HPDE6-E6E7 (cell line): ENCODE measurements at regions not wholly inside any gene's neighbourhood (a gene's known extent, or its start where the extent isn't known, plus 50 kb on each side); places are given as distances from the start of the nearest gene placed in this dataset.
A peak's percentile ranks its signal among the peaks of the same experiment; 100 is the strongest.

ENCODE experiments used
- DNase-seq: peaks from one replicate; pipeline ENCODE4 v3.0.0; 2011; ENCODE audit warnings: missing footprints; ENCODE audit errors: extremely low spot score

DNA sequence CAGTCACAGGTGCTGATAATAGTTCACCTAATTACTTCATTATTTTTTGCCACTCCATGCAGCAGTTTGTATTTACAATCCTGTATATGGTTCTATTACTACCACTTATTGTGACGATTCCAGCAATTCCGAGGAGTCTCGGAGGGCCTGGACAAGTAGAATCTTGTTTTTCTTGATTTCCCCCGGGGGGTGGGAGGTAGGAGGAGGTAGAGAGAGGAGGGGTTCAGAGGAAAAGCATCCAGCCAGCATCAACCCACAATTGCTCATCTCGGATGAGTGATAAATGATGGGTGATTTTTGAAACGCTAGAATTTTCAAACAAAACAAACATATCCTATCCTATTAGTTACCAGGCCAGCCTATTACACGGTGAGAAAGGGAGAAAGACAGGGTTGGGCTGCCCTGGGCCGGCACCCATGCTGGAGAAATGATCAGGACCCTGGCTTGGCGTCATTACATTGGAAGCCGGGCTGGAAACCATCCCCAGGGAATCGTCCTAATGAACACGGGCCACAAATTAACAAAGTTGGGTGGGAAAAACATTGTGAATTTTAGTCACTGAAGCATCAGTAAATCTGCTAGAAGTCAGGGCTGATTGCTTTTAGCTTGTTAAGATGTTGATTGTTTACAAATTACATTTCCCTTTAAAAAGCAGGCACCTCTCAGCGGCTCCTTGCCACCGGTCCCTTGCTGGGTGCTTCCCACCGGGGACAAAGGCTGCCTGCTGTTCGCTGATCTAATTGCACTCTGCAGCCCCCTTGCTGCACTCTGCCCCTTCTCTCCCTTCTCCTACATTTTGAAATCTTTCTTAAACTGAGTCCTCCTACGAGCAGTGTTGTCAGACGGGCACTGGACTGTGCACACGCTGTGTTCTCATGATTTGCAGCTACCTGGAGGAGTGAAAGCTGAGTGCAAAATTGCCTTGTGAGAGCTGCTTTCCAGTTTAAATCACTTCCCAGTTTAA, 95.5 kb downstream of the FAM204A start:
- DNase-seq: no peak

DNA sequence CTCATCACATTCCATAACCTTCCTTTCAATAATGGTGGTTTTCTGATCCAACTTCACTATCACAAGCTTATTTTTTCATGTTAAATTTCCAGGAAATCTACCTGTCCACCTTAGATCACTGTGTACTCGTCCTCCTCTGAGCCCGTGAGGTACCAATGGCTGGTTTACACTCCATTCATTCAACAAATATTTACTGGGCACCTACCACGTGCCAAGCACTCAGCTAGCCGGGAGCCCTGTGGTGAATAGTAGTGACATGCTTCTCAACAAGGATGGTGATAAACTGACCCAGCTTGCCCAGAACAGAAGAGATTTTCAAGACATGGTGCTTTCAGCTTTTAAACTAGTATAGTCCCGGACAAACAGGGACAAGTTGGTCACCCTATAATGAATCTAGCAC, 98.2 kb downstream of the FAM204A start:
- no peak for DNase-seq

DNA sequence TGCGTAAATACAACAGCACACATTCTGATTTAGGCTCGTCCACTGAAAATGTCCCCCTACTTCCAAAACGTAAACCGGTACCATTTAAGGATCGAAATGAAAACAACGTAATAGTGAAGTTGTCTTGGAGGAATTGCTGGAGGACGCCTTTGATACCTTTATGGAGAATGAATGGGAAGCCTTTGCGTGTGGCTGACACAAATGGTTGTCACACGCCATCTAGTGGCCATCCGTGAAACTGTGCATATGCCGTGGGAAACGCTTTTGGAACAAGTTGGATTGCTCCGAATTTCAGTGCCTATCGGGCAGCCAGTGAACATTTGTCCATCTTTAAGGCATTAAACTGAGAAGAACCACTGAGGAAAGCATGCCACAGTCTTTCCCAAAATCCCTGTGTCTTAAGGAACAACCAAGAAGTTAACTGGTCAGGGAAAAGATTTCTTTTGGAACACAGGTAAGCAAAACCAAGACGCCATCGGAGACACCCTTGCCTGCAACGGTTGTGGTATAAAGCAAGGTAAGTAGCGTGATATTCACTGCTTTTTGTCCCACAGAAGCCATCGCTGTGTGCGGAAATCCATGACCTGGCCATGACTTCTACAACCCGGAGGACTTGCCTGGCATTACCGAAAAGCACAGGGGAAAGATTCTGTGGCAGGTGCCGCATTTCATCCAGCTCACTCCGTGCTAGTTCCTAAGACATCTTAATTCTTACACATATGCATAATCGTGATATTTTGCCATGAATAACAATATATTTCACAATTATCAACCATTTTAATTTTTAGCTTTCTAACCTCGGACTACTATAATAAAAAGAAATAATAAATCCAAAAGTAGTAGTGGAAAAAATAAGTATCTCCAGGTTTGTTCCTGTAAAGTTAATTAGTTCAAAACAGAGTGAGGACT, 100.6 kb downstream of the FAM204A start:
- DNase-seq: peak; percentile 26

DNA sequence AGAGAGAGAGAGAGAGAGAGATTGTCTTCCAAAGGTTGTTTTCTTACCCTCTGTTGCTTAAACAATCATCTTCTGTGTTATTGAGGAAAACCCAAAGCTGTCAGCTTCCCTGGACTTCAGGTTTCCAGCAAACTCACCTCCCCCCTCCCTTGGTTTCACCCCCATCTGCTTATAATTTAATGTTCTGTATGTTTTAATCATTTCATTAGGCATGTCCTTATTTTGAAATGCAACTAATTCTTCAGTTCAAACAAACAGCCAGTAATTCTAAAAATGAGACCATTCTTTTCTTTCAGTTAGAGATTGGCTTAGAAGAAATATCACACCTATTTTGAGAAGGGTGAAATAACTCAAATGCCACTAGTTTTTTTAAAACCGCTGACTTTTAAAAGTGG, 102.9 kb downstream of the FAM204A start:
- DNase-seq: no peak

DNA sequence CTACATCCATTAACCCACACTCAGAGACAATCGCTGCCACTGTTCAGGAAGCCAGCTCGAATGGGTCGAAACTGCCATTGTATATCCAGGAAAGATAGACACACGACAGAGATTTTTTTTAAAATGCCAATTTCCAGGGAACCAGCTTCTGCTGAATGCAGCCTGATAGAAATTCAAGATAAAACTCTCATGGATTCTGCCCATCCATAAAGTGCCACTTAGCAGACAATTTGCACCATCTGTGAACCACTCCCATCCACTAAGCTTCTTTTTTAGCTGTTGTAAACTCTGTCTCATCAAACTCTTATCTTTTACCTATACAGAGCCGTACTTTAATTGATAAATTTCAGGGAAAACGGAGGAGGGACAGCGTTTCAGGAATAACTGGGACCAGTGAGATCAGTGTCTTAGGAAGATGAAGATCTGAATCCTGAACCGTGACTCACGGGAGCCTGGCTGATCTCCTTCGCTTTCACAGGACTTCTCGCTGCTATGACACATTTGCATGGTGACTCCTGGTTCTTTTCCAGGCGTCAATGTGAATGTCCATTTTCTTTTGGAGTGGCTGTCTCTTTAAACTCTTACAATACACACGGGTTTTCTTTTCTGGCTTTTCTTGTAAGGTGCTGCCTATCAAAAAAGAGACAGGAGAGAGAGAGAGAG, 103.4 kb downstream of the FAM204A start:
- no peak for DNase-seq

DNA sequence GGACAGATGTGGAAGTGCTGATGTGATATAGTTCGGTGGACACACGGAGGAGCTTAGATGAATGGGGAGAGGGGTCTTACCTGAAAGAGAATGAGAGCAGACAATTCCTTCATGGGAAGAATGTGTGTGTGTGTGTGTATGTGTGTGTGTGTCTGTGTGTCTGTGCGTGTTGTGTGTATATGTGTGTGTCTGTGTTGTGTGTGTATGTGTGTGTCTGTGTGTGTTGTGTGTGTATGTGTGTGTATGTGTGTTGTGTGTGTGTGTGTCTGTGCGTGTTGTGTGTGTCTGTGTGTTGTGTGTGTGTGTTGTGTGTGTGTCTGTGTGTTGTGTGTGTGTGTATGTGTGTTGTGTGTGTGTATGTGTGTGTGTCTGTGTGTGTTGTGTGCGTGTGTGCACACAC, 104.2 kb downstream of the FAM204A start:
- no peak for DNase-seq

DNA sequence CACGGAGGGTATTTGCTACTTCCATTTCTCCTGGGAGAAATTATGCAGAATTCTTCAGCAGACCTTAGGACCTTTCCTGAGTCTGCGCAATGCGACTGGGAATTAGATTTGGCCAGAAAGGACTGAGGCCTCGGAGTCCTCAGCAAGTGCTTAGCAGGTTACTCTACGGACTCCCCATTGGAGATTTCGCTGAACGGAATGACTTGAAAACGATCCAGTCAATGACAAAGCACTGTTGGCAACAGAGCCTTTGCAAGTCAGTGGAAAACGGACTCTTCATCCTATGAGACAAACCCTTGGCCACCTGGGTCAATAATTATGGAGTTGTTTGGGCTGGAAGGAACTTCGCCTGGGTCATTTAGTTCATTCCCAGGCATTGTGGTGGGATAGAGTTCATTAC, 107.4 kb downstream of the FAM204A start:
- no peak for DNase-seq

DNA sequence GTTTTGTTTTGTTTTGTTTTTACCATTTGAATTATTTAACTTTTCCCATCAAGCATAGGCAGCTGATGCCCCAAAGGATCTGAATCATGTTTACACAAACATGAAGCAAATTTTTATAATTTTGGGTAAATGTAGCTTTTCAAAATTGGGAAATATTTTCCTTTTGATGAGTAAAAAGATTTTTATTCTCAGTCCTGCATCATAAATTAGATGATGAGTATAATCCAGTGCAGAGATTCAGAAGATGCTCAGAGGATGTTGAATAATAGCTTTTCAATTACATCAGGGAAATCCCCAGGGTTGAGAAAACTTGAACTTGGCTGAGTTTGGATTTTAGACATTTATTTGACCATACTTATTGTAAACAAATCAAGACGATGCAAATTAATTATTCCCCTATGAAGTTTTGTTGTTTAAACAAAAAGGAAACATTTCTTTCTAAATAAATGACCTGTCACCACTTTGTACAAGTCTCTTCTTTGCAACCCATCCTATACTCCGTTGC, 121.7 kb downstream of the FAM204A start:
- no peak for DNase-seq

DNA sequence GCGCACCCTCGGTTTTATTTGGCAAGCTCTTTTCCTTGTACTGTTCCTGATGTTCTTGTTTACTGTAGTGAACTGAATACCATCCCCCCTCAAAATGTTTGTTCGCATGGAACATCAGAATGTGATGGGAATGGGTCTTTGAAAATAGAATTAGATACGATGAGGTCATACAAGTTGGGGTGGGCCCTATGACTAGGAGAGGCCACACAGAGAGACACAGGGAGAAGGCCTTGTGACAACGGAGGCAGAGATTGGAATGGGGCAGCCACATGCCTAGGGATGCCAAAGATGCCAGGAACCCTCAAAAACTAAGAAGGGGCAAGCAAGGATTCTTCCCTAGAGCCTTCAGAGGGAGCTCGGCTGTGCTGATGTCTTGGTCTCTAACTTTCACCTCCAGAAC, 123.6 kb downstream of the FAM204A start:
- no peak for DNase-seq

DNA sequence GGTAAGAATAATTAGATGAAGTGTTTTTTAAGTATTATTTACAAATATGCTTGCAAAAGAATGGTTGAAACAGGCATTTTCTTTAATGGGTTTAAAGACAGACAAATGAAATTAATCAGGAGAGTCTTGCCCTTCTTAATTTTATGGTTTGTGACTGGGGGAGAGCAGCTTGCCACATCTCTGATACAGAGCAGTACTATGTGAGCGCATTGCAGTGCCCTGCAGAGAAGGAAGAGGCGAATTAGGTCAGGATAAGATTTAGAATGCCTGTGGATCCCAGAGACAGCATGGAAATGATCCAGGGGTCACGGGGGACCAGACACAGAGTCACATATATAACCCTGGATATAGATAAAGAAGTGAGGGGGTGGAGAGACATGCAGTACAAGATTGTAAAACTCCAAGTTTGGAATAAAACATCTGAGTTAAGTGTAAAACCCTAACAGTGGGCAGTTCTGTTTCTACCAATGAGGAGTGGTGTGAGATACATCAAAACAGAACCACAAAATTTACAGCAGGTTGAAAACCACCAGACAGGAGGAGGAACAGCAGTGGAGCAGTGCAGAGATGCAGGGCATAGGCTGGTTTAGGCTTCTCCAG, 125.5 kb downstream of the FAM204A start:
- no peak for DNase-seq

DNA sequence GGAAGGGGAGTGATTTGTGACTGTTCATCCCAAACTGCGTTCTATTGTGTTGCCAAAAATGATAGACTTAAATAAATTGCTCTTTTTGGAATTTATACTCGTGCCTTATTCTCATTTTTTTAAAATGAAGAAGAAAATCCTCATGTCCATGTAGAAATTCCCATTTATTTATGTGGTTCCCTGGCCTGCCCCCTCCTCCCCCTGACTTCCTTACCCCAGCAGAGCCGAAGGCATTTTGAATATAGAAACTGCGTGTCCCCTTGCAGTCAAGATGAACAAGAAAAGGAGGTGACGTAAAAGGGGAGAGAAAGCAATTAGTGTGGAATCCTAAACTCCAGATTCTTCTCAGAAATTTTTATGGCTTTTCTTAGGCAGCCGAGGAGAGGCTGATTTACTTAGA, 126.1 kb downstream of the FAM204A start:
- no peak for DNase-seq

DNA sequence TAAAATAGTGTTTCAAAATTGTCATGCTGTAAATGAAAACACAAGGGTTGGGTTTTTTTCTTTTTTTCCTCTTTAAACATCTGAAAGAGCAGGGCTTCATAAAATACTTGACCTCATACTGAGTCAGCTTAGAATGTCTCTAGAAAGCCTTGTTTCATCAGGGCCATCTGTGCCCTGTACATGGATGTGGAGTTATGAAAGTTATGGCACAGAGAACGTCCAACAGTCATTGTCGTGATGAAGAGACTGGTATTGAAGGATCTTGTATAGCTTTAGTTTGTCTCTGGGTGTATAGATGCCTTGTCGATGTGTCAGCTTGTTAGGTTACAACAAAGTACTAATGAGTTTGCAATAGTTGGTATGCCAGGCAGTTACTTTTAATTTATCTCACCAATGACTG, 127.3 kb downstream of the FAM204A start:
- no peak for DNase-seq

DNA sequence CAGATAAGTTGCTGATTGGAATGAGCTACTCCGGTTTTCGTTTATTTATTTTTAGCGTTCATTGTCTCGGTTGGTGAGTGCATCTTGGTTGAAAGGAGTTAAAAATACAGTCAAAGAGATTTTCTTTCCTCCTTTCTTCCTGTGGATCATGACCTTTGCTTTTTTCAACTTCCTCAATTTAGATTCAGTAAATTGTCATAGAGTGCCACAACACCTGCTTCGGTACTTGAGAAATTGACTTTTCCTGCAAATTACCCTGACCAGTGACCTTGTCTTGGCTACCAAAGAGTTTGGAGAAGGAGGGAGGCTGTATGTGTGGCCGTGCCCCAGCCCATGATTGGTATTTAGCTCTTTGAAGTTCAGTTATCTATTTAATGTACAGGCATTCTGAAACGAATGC, 128.7 kb downstream of the FAM204A start:
- no peak for DNase-seq

DNA sequence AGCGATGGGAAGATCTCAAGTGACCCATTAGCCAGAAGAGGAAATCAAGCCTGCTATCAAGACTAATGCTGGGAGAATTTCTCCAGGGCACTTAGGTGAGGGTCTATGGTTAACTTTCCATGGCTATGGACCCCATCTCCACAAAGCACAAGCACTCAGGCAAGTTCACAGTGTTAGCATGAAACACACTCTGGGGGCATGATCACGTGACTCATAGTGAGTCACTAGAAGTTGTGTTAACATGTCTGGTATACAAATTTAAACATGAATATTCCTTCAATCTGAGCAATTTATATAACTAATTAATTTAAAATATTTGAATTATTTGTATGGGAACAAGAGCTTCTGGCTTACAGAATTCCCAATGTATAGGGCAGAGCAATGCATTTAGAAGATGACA, 131.8 kb downstream of the FAM204A start:
- DNase-seq: no peak

DNA sequence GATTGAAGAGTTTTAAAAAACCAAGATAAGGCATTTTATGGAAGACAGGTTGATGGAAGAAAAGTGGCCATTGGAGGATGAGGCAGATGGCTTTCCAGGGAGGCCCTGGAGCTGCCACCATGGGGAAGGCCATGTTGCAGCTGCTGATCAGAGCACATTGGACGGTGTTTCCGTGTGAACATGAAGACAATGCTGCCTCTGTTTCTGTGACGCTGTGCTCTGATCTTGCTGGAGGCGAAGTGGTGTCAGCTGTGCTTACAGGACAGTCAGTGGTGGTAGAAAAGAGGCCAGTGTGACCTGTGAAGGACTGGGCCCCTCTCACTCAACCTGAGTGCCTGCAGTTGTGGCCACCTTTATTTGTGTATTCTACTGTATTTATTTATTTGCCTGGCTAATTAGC, 132.9 kb downstream of the FAM204A start:
- no peak for DNase-seq

DNA sequence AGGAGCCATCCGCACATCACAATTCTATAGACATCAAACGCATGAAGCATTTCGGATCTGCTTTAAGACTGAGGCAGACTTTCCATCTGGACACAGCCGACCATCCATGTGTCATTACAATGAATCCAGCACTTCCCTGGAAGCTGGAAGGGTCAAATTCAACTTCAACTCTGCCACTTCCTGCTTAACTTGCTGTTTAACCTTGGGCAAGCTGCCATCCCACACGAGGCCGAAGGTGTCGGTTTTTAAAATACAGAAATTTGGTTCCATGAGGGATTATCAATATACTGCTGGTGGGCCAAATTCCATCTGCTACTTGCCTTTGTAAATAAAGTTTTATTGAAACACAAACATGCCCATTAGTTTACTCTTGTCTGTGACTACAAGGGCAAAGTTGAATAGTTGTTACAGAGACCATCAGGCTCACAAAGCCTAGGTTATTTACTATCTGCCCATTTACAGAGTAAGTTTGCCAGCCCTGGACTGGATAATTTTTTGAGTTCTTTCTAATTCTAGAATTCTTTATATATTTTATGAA, 134.6 kb downstream of the FAM204A start:
- no peak for DNase-seq

DNA sequence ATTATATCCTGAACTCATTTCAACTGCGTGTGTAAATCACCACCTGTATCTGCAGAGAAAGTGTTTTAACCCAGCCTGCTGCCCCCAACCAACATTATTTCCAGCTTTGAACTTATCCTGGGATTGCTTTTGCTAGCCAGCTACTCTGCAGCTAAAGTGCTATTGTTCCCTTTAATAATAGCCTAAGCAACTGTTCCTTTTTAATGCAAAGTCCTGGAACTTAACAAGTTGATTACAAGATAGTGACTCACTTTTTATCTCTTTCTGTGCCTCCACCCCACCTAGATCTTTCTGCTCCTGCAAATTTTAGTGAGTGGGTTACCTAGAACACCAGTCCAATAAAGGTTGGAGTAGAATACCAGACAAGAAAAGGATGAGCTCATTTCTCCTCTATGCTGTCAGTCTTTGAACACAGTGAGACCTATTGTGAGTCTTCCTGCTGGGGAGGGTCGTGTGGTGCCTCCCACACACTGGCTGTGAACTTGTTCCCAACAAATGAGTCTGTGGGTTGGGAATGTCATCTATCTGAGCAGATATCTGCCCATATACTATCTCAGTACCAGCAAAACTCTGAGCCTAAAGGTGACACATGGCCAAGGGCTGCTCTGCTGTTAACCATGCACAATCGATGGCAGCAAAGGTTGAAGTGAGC, 137.7 kb downstream of the FAM204A start:
- DNase-seq: no peak

DNA sequence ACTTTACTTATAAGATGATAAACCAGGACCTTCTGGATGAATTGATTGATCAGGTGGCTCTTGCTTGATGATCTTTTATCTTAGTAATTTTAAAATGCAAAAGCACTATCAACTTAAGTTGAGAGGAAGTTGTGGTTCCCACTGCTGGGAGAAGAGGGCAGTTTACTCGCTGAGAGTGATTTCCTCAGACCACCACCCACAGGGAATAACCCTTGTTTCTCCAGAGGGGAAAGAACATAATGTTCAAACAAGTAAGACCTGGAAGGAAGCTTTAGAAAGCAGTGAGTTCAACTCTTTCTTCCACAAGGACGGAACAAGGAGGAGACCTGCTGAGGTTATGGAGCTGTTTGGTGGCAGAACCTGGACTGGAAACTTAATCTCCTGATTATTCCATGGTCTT, 138.7 kb downstream of the FAM204A start:
- no peak for DNase-seq

DNA sequence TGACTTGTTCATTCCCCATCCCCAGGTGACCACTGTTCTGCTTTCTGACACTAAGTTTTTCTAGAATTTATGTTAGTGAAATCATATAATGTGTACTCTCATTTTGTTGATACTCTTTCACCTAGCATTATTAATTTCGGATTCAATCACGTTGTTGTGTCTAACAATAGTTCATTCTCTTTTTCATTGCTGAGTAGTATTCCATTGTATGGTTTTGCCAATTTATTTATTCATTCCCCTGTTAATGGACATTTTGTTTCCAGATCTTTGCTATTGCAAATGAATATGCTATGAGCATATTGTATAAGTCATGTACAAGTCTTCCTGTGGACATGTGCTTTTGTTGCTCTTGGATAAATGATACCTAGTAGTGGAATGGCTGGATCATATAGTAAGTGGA, 146.4 kb downstream of the FAM204A start:
- DNase-seq: no peak

DNA sequence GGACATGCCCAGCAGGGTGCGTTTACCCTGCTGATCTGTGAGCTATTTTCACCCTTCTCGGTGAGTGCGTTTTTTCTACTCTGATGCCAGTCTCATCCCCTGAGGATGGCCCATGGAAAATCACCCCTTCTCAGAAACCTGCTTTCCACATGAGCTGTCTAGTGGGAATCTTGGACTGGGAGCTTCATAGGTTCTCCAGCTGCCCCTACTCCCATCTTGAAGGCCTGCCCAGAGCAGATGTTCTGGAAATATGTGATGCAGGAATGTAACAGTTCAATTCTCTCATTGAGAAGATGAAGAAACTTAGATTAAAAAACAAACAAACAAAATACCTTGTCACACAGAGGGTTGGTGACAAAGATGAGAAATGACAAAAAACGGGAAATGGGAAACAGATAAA, 146.9 kb upstream of the RAB11FIP2 start:
- DNase-seq: no peak

DNA sequence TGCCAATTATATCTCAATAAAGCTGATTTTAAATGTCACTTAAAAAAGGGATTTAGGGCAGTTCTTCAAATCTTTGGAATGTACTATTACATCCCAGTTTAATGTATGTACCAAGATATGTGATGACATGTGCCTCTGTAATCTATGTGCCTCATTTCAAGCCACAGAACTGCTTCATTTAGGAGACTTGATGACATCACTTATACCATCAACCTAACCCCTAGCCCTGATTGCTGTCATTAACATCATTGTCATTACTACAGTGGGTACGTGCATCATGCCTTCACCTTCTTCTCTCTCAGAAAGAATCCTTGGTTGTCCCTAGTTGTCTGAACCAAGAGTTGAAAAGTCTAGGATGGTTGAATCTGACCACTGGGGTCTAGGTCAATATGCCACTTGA, 134.3 kb upstream of the RAB11FIP2 start:
- no peak for DNase-seq
